Caco-2 (cell line): ENCODE measurements at regions not wholly inside any gene's neighbourhood (a gene's known extent, or its start where the extent isn't known, plus 50 kb on each side); places are given as distances from the start of the nearest gene placed in this dataset.

ENCODE experiments used
- BruUV-seq: library from RNA; stranded (reverse); fragments of 400-500 nt; replicated peaks from 2 replicates; lab custom pipeline; 2021; lab: Mats Ljungman, UMichigan
- CTCF ChIA-PET: fragments of 300-600 bp; sonication (Branson Sonifier 250); formaldehyde crosslinking; loops from one replicate; lab custom pipeline; 2022; ENCODE audit warnings: antibody characterized with exemption; lab: Charles Lee
- POLR2A ChIA-PET: fragments of 300-600 bp; sonication (Branson Sonifier 250); formaldehyde crosslinking; loops from one replicate; lab custom pipeline; 2022; ENCODE audit warnings: antibody characterized with exemption; lab: Charles Lee
- DNase-seq, 2 experiments: peaks; one replicate each; pipeline versions ENCODE4 v3.0.0 to v3.0.0-alpha.2; 2020 to 2022
- H3K27me3 ChIP-seq: replicated peaks from 2 replicates; pipeline ENCODE4 v1.6.0; 2011; ENCODE audit warnings: low read length; ENCODE audit not compliant: control insufficient read depth, insufficient read depth
- H3K36me3 ChIP-seq: 2 replicates; pipeline ENCODE4 v1.5.1; 2011; ENCODE audit warnings: low read length; ENCODE audit not compliant: control insufficient read depth, insufficient read depth
- H3K4me1 ChIP-seq: fragments of 250-450 bp; sonication (Bioruptor Pico); 2 replicates; pipeline ENCODE4 v1.5.1; 2020; ENCODE audit warnings: mild to moderate bottlenecking
- H3K4me3 ChIP-seq: 2 replicates; pipeline ENCODE4 v1.5.1; 2011; ENCODE audit warnings: low read depth, mild to moderate bottlenecking, control low read depth, low read length
- H3K9me3 ChIP-seq: fragments of 250-450 bp; sonication (Bioruptor Pico); 2 replicates; pipeline ENCODE4 v1.5.1; 2020; ENCODE audit warnings: mild to moderate bottlenecking, moderate library complexity
- H3K27ac Mint-ChIP-seq: one replicate; pipeline ENCODE4 v1.8.0; 2022; ENCODE audit warnings: mixed read lengths; ENCODE audit not compliant: unreplicated experiment
- H3K27me3 Mint-ChIP-seq: one replicate; pipeline ENCODE4 v1.8.0; 2022; ENCODE audit warnings: mixed read lengths; ENCODE audit not compliant: insufficient read depth, unreplicated experiment
- H3K36me3 Mint-ChIP-seq: one replicate; pipeline ENCODE4 v1.8.0; 2022; ENCODE audit warnings: mild to moderate bottlenecking, mixed read lengths; ENCODE audit not compliant: insufficient read depth, unreplicated experiment
- H3K4me1 Mint-ChIP-seq: one replicate; pipeline ENCODE4 v1.8.0; 2022; ENCODE audit warnings: low read depth, mixed read lengths; ENCODE audit not compliant: unreplicated experiment
- H3K4me3 Mint-ChIP-seq: one replicate; pipeline ENCODE4 v1.8.0; 2022; ENCODE audit warnings: mild to moderate bottlenecking, moderate library complexity, mixed read lengths; ENCODE audit not compliant: unreplicated experiment
- H3K9me3 Mint-ChIP-seq: one replicate; pipeline ENCODE4 v1.8.0; 2022; ENCODE audit warnings: mixed read lengths; ENCODE audit not compliant: unreplicated experiment
- CTCF ChIP-seq, 2 experiments: fragments of 200-600 bp in 1 of 2; IDR thresholded peaks; 1 replicate in 1 of 2; 2 replicates in 1 of 2; pipeline versions ENCODE4 v1.5.1 to v1.8.0; 2011 to 2022; ENCODE audit warnings: antibody characterized with exemption in 1 of 2, control low read depth in 1 of 2, inconsistent platforms in 1 of 2, low read depth in 1 of 2, low read length in 1 of 2, mild to moderate bottlenecking in 1 of 2, moderate library complexity in 1 of 2; ENCODE audit not compliant: insufficient read depth in 1 of 2, severe bottlenecking in 1 of 2, unreplicated experiment in 1 of 2
- intact Hi-C: fragments of 100-400 bp; cut with micrococcal nuclease; formaldehyde crosslinking; loops from one replicate; pipeline ENCODE4 v1.10.0; 2022; ENCODE audit not compliant: unreplicated experiment

- Histone ChIP-seq H3K4me3 (no peak overlapping the region), H3K9me3 (no peaks in the 10 kb centered on the region), H3K27me3 (no peaks in the 10 kb centered on the region), H3K36me3 (no peaks in the 10 kb centered on the region), H3K4me1 (peaks cover 15% of the 10 kb centered on the region)
- TF ChIP-seq CTCF (IDR thresholded peaks at IDR 0.05; ENCODE audit: insufficient read depth in 1 of 2, low read depth in 1 of 2, low read length in 1 of 2, severe bottlenecking in 1 of 2, unreplicated experiment in 1 of 2) = no peak
- Mint-ChIP-seq H3K27ac (no peak overlapping the region), H3K27me3 (no peaks in the 10 kb centered on the region), H3K4me1 (peaks cover 14% of the 10 kb centered on the region), H3K4me3 (no peak overlapping the region), H3K9me3 (no peaks in the 10 kb centered on the region), H3K36me3 (no peaks in the 10 kb centered on the region)
- POLR2A ChIA-PET = no interaction called here
- BruUV-seq = no TSS peak
- CTCF ChIA-PET = no interaction called here
- no peak for DNase-seq
- intact Hi-C loops = no loop called here
Measured at GRCh38 chr16:55002419-55002818, 71.8 kb downstream of the IRX5 start.

DNA sequence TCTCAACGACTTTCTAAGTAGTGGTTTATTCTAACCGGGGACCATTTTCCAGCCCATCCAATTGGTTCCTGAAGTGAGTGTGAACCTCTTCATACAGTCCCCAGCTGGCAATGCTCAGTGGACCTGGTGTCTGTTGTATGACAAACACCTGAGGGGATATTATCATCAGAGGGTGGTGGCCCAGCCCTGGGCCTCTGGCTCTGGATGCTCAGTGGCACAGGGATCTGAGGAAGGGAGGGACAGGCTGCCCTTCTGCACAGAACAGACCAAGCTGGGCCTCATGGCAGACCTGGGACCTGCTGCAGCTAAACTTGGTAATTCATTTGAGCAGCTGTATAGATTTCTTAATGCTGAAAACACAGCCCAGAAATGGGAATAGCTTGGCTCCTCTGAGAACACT lies 72.6 kb downstream of the IRX5 start:
- intact Hi-C loops = no loop called here
- POLR2A ChIA-PET = no interaction called here
- H3K36me3 Mint-ChIP-seq = no peaks in the 10 kb centered on the region

DNA sequence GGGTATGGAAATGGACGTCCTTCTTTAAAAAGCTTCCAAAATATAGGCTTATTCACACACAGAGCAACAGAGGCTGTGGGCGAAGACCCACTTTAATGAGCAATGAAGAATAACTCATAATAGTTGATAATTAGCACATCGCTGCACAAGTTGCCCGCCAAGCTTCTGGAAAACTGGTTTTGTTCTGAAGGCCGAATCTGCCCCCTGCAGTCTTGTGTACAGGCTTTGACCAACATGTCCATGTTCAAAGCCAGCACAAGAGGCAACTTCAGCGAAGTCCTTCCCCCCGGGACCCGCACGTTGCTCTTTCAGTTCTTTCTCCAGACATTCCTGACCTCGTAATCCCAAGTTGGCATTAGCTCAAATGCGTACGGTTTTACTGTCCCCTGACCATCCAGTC lies 73.3 kb downstream of the IRX5 start:
- no peaks in the 10 kb centered on the region for H3K9me3 Mint-ChIP-seq
- Histone ChIP-seq H3K4me3 (no peak overlapping the region), H3K36me3 (no peaks in the 10 kb centered on the region), H3K4me1 (peaks cover 15% of the 10 kb centered on the region), H3K27me3 (no peaks in the 10 kb centered on the region), H3K9me3 (no peaks in the 10 kb centered on the region)
- CTCF ChIA-PET = no interaction called here
- H3K36me3 Mint-ChIP-seq = no peaks in the 10 kb centered on the region
- POLR2A ChIA-PET = no interaction called here
- peaks cover 14% of the 10 kb centered on the region for H3K4me1 Mint-ChIP-seq
- DNase-seq = no peak
- H3K4me3 Mint-ChIP-seq = no peak overlapping the region
- no peak overlapping the region for H3K27ac Mint-ChIP-seq
- no peak for TF ChIP-seq CTCF (IDR thresholded peaks at IDR 0.05; ENCODE audit: insufficient read depth in 1 of 2, low read depth in 1 of 2, low read length in 1 of 2, severe bottlenecking in 1 of 2, unreplicated experiment in 1 of 2)
- intact Hi-C loops = no loop called here
- H3K27me3 Mint-ChIP-seq = no peaks in the 10 kb centered on the region
- BruUV-seq = no TSS peak

More for the DNA sequence above, 72.6 kb downstream of the IRX5 start:
- Histone ChIP-seq H3K27me3 (no peaks in the 10 kb centered on the region), H3K9me3 (no peaks in the 10 kb centered on the region), H3K4me1 (peaks cover 15% of the 10 kb centered on the region), H3K36me3 (no peaks in the 10 kb centered on the region), H3K4me3 (no peak overlapping the region)
- TF ChIP-seq CTCF (IDR thresholded peaks at IDR 0.05; ENCODE audit: insufficient read depth in 1 of 2, low read depth in 1 of 2, low read length in 1 of 2, severe bottlenecking in 1 of 2, unreplicated experiment in 1 of 2) = no peak
- no peaks in the 10 kb centered on the region for H3K27me3 Mint-ChIP-seq
- no peak overlapping the region for H3K4me3 Mint-ChIP-seq
- H3K9me3 Mint-ChIP-seq = no peaks in the 10 kb centered on the region
- no TSS peak for BruUV-seq
- no peak overlapping the region for H3K27ac Mint-ChIP-seq
- CTCF ChIA-PET = no interaction called here
- DNase-seq = no peak
- peaks cover 14% of the 10 kb centered on the region for H3K4me1 Mint-ChIP-seq
